GM18508 (cell line): ENCODE measurements at regions not wholly inside any gene's neighbourhood (a gene's known extent, or its start where the extent isn't known, plus 50 kb on each side); places are given as distances from the start of the nearest gene placed in this dataset.

Experiments used
- ATAC-seq: cut with Tn5 transposase; IDR thresholded peaks from one replicate; pipeline ENCODE4 v1.9.1; 2021; ENCODE audit warnings: moderate number of reproducible peaks; ENCODE audit not compliant: insufficient read depth, unreplicated experiment

GRCh38 chr2:225340923-225341322 is 58.6 kb upstream of the NYAP2 start:
- no peak for ATAC-seq

- ATAC-seq = no peak
Observed at GRCh38 chr2:225337183-225337582, 62.3 kb upstream of the NYAP2 start.

GRCh38 chr2:225334514-225334913 is 65.0 kb upstream of the NYAP2 start:
- no peak for ATAC-seq

GRCh38 chr2:225328192-225328591 is 71.3 kb upstream of the NYAP2 start:
- no peak for ATAC-seq

- ATAC-seq = no peak
Observed at GRCh38 chr2:225326969-225327368, 72.5 kb upstream of the NYAP2 start.

- no peak for ATAC-seq
Observed at GRCh38 chr2:225319872-225320271, 79.6 kb upstream of the NYAP2 start.

- no peak for ATAC-seq
Observed at GRCh38 chr2:225318440-225318839, 81.1 kb upstream of the NYAP2 start.

GRCh38 chr2:225317186-225317585 is 82.3 kb upstream of the NYAP2 start:
- ATAC-seq = no peak

GRCh38 chr2:225310745-225311144 is 88.8 kb upstream of the NYAP2 start:
- ATAC-seq = no peak

GRCh38 chr2:225309516-225309915 is 90.0 kb upstream of the NYAP2 start:
- no peak for ATAC-seq

GRCh38 chr2:225296951-225297350 is 102.6 kb upstream of the NYAP2 start:
- no peak for ATAC-seq

- ATAC-seq = no peak
Observed at GRCh38 chr2:225295102-225295501, 104.4 kb upstream of the NYAP2 start.

GRCh38 chr2:225293638-225294037 is 105.9 kb upstream of the NYAP2 start:
- no peak for ATAC-seq

GRCh38 chr2:225290757-225291400 is 108.6 kb upstream of the NYAP2 start:
- no peak for ATAC-seq

GRCh38 chr2:225289659-225290058 is 109.9 kb upstream of the NYAP2 start:
- ATAC-seq = no peak

- no peak for ATAC-seq
Observed at GRCh38 chr2:225288986-225289385, 110.5 kb upstream of the NYAP2 start.

- peak; percentile 74 for ATAC-seq
Observed at GRCh38 chr2:225282858-225283710, 116.4 kb upstream of the NYAP2 start.

- peak; percentile 80 for ATAC-seq
Observed at GRCh38 chr2:225276207-225276606, 123.3 kb upstream of the NYAP2 start.

GRCh38 chr2:225275443-225275842 is 124.1 kb upstream of the NYAP2 start:
- no peak for ATAC-seq

GRCh38 chr2:225274751-225275150 is 124.8 kb upstream of the NYAP2 start:
- ATAC-seq = no peak

GRCh38 chr2:225272173-225272572 is 127.3 kb upstream of the NYAP2 start:
- ATAC-seq = no peak

GRCh38 chr2:225270861-225271260 is 128.6 kb upstream of the NYAP2 start:
- peak; percentile 99 for ATAC-seq
